Activated CD8-positive, alpha-beta memory T cell treated with anti-CD3 and anti-CD28 coated beads, Interleukin-2, amount 50 U/mL, for 4 hours (primary cell): ENCODE measurements at regions not wholly inside any gene's neighbourhood (a gene's known extent, or its start where the extent isn't known, plus 50 kb on each side); places are given as distances from the start of the nearest gene placed in this dataset.
"Not testable (repeated sequence)": the region's sequence is repeated elsewhere in the genome, so short reads cannot be mapped to it uniquely, and the experiment has no call there.

Source experiments
- DNase-seq: peaks from one replicate; pipeline ENCODE4 v3.0.0-alpha.2; 2020

DNA sequence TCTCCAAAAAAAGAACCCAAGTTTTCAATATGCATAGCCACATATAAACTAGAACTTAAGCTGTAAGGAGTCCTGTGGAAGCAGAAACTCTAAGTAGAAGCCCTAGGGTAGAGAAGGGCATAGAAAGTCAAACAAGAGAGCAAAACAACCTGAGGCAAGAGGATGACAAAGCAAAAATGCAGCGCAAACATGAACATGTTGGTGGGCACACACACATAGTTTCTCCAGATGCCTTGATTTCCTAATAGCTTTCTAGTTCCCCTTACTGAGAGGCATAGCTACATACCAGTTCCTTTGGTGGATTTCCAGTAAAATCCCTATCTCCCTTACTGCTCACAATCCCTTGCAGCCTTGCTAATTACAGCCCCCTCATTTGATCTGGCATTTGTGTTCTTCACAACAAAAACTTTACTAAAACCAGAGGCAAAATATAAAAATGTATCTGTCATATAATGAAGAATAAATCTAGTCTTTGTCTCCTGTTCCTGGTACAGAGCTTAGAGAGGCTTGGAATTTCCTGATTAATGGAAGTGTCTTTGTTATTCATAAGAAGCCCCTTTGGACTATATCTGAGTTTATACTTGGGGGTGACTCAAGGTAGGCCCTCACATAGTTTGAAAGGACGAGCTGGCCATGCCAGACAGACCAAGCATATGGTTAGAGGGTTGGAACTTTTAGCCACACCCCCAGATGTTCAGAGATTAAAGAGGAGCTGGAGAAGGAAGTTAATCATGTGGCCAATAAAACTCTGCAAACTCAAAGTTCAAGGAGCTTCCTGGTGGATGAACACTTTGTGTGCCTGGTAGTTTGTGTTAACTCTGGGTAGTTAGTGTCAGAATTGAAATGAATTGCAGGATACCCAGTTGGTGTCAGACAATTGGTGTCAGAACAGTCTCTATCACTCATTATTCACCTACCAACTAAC lies 52.7 kb upstream of the ZCCHC13 start:
- DNase-seq = no peak

DNA sequence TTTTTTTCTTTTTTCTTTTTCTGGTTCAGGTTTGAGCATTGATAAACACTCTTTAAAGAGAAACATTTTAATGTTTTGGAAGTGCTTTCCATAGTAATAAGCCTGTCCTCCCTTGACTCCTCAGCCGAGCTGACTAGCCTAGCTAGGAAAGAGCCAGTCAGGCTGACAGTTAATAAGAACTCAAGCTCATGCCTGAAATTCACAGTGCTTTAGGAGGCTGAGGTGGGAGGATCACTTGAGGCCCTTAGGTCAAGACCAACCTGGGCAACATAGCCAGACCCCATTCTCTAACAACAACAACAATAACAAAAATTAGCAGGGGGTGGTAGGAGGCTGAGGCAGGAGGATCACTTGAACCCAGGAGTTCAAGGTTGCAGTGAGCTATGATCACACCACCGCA lies 53.4 kb upstream of the ZCCHC13 start:
- DNase-seq = no peak

DNA sequence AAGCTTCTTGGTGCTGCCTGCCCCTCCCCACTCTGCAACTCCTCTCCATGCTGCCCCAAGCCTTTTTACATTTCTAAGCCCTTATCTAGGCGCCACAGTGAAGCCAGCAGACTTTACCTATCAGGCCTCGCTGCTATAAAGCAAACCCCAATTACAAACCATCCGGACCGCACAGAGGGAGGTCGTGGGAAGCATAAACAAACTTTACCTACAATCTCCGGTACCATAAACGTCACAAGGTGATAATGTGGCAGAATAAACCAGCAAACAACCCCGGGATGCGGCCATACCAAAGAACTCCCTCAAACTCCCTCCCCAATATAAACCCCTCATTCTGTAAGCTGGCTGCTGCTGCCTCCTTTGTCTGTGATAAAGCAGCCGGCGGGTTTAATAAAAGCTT lies 54.0 kb upstream of the ZCCHC13 start:
- DNase-seq = no peak

- DNase-seq = no peak
Measured at GRCh38 chrX:74248889-74249288, 55.1 kb upstream of the ZCCHC13 start.

DNA sequence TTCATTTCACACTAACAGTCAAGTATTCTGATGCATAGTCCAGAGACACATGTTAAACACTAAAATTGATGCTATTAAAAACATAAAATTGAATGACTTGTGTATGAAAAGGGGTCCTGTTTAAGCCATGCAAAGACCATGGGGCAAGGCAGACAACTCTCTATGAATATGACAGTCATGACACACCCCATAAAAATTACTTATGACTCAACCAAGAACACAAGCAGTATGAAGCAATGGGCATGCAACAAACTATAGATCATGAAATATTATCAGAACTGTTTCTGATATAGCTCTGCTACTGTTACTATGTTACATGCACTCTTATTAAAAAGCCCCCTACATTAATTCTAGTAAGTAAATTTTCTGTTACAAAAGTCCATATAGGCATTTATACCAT lies 57.5 kb upstream of the ZCCHC13 start:
- no peak for DNase-seq

DNA sequence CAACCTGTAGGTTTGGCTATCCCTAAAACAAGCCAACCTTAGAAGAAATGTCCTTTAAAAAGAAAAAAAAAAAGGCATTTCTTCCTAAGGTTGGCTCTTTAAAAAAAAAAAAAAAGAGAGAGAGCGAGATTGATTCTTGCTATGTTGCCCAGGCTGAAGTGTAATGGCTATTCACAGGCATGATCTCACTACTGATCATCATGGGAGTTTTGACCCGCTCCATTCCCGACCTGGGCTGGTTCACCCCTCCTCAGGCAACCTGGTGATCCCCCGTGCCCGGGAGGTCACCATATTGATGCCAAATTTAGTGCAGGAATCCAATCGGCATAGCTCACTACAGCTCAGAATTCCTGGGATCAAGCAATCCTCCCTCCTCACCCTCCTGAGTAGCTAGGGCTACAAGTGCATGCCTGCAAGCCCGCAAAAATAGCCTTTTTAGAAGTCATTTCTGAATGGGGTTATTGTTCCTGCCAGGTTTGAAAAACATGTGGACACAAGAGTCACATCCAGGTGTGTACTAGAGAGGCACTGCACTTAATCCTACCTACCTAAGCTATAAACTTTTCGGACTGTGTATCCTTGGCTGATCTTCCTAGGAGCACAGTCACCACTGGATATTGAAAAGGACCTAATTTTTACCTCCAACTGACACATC lies 61.4 kb upstream of the ZCCHC13 start:
- DNase-seq = no peak

GRCh38 chrX:74242050-74242449 lies 61.9 kb upstream of the ZCCHC13 start:
- no peak for DNase-seq

DNA sequence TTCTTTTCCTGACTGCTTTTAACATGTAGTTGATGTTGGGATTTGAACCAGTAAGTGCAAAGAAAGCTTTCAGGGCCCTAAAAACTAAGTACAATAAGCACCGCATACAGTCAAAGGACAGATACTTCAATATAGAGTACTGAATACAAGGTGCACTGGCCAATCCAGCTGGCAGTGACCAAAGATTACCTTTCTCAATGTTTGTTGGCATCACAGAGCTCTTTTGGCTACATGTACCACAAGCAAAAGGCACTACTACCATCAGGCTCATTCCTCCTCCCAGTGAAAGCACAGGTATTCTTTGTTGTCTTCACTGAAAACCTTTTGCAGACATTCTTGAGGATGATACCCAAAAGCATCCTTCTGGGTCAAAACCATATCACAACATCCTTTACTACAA lies 65.2 kb upstream of the ZCCHC13 start:
- DNase-seq = no peak

DNA sequence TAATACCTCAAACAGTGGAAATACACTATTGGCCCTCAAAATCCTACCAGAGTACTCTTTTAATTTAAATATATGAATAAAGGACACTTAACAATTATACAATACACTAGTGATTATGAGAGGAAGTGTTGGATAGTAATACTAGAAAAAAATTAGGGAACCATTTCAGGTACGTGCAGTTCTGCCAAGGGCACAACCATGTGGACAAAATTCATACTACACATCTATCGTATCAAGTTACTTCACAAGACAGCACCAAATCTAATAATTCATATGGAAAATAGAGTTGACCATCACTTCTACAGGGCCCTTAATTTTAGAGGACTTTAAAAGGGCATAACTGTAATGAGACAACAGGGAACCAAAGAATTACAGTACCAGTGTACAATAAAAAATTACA lies 69.2 kb upstream of the ZCCHC13 start:
- DNase-seq = no peak

DNA sequence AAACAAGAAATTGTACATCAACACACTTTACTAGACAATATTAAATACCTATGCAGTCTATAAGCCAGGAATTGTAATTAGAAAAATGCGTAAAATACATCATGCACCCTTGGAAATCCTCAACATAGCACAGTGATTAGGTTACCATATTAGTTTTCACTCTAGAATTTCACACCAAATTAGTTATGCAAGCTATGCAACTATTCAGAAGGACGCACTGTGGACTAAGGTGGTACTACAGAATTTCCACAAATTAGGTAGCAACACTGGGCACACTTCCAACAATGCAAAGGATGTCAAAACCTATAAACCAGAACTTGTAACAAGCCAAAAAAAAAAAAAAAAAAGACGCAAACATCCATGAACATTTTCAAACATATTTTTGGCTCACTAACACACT lies 71.1 kb upstream of the ZCCHC13 start:
- DNase-seq = no peak

DNA sequence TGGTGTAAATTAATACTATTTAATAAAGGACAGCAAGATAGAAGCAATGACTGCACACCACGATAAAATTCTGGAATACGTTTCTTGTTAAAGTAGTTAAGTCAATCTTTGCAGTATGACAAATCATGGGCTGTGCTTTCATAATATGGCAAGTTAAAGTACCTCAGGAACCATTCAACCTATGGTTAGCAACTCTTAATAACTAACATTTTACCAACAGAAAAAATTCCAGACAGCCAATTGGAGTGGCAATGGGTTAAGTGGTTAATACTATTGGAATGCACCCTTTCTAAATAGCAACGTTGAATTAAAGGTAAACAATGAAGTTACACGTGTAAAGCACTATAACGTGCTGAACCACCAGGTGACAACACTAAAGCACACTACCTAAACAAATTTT lies 72.4 kb upstream of the ZCCHC13 start:
- DNase-seq = no peak

GRCh38 chrX:74230094-74230493 lies 73.9 kb upstream of the ZCCHC13 start:
- no peak for DNase-seq

DNA sequence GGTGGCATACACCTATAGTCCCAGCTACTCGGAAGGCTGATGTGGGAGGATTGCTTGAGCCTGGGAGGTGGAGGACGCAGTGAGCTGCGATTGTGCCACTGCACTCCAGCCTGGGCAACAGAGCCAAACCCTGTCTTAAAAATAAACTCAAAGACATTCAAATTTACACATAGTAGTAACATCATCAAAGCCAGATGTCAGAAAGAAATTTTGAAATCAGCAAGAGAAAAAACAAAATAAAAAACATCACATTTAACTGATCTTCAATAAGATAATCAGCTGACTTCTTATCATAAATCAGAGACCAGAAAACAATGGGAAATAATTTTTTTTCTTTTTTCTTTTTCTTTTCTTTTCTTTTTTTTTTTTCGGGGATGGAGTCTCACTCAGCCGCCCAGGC lies 78.9 kb upstream of the ZCCHC13 start:
- DNase-seq = no peak

DNA sequence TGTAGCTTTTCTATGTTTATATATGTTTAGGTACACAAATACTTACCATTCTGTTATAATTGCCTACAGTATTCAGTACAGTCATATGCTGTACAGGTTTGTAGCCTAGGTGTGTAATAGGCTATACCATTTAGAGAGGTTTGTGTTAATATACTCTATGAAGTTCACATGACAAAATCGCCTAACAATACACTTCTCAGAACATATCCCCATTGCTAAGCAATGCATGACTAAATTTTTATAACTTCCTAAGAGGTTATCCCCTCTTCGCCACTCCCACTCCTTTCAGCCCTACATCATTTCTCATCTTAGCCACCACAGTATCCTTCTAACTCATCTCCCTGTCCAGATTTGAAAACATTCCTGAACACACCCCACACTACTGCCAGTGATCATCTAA lies 83.7 kb upstream of the ZCCHC13 start:
- DNase-seq = no peak

GRCh38 chrX:74218895-74219294 lies 85.1 kb upstream of the ZCCHC13 start:
- DNase-seq = no peak

- no peak for DNase-seq
Measured at GRCh38 chrX:74216421-74216820, 87.6 kb upstream of the ZCCHC13 start.

DNA sequence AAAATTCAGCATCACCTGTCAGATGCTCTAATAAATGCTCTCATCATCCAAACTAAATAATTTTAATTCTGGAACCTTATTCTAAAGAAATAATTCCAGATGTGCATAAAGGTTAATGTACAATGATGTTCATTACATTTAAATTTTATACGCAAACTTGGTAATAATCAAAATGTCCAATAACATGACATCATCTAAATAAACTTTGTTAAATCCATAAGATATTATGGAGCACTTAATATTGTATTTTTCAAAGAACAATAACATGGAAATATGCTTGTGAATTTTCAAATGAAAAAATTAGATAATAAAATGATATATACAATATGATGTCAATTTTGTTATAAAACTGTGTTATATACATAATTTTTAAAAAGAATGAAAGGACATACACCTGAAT lies 92.1 kb upstream of the ZCCHC13 start:
- DNase-seq = no peak

DNA sequence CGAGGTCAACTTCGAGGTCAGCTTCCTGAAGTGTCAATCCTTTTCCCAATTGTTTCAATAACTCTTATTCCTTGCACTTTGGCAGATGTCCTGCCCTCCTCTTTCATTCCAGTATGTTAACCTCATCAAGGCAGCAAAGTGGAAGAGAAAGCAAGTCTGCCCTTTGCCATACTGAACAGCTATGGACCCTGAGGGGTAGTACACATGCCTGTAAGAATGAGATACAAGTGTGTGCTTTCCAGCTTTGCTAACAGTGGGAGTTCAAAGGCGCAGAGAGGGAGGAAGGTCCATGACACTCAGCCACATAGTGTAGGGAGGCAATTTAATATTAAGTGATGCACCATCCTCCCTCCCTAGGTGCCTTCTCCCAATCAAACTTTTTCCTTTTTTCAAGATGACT lies 96.4 kb upstream of the ZCCHC13 start:
- DNase-seq = no peak

- no peak for DNase-seq
Measured at GRCh38 chrX:74195605-74196004, 108.4 kb upstream of the ZCCHC13 start.

GRCh38 chrX:74195120-74195519 lies 108.9 kb upstream of the ZCCHC13 start:
- DNase-seq = no peak

DNA sequence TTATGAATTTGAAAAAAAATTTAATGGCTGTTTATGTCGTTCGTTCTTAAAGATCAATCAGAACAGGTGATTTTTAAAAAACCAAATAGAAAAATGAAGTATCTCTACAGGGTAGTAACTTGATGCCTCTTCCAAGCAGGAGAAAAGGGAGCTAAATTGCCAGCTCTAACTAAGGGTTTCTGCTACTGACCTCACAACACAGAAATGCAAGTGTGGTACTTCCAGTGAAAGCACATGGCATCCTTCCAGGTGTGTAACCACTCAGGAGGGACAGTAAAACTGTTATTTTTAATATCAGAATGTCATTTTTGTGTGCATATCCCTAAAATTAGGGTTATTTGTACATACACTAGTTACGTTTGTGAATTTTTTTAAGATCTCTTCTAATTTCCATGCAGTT lies 116.8 kb upstream of the ZCCHC13 start:
- DNase-seq = no peak

DNA sequence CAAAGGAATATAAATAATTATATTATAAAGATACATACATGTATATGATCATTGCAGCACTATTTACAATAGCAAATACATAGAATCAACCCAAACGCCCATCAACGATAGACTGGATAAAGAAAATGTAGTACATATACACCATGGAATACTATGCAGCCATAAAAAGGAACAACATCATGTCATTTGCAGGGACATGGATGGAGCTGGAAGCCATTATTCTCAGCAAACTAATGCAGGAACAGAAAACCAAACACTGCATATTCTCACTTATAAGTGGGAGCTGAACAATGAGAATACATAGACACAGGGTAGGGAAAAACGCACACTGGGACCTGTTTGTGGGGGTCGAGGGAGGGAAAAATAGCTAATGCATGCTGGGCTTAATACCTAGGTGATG lies 120.9 kb upstream of the ZCCHC13 start:
- not testable (repeated sequence) for DNase-seq

DNA sequence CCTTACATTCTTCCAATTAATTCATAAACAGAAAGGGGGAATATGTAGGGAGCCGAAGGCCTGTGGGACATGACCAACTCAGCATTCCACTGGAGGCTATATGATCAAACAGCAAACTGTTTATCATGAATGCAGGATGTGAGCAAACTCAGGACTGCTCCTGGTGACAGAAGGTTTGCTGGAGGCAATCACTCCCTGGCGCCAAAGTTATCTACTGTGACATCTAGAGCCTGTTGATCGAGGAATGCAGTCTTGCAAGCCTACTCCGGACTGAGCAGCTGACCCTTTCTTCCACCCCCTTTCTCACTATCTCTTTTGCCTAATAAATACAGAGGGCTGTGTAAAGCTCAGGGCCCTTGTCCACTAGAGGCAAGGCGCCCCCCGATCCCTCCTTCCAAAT lies 122.0 kb upstream of the ZCCHC13 start:
- DNase-seq = not testable (repeated sequence)

DNA sequence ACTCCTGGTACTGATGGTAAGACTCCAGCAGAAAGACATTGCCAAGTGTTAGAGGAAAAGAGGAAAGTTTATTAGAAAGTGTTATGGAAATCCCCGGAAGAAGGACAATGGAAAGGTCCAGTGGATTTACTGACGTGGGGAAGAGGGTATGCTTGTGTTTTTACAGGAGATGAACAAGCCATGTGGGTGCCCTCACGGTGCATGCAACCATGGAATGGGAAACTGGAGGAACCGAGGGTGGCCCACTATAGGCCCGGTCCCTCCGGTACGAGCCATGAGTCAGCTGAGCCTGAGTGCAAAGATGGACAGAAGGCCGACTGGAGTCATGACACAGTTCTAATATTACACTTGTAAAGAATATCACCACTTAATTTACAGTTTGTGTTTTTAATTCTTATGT lies 123.3 kb upstream of the ZCCHC13 start:
- no peak for DNase-seq

- DNase-seq = no peak
Measured at GRCh38 chrX:74179990-74180389, 124.0 kb upstream of the ZCCHC13 start.
